OCI-M2 (cell line): ENCODE measurements at regions not wholly inside any gene's neighbourhood (a gene's known extent, or its start where the extent isn't known, plus 50 kb on each side); places are given as distances from the start of the nearest gene placed in this dataset.
A peak's percentile ranks its signal among the peaks of the same experiment; 100 is the strongest.

ENCODE experiments used
- DNase-seq: peaks from one replicate; lab custom pipeline; 2025; ENCODE audit not compliant: unreplicated experiment; lab: John Stamatoyannopoulos, UW

GRCh38 chr13:105492216-105492615, 1043.2 kb downstream of the EFNB2 start:
- DNase-seq = no peak

GRCh38 chr13:105491345-105491744, 1044.1 kb downstream of the EFNB2 start:
- DNase-seq = no peak

DNA sequence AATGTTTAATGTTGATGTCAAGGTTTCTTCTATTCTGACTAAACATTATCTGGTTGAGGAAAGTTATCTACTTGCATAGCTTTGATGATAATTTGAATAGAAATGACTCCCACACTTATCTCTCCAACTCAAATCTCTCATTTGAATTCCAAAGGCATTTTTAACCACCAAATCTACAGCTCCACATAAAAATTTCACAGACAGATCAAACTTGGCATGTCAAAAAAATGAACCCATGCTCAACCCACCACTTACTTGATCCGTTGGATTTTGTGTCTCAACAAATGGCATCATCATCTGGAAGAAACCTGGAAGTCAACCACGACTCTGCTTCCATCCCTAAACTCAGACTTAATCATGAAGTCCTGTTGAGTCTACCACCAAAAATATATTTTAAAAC, 1050.4 kb downstream of the EFNB2 start:
- DNase-seq = no peak

GRCh38 chr13:105474983-105475610, 1060.4 kb downstream of the EFNB2 start:
- no peak for DNase-seq

- DNase-seq = no peak
Observed at GRCh38 chr13:105471673-105472072, 1063.8 kb downstream of the EFNB2 start.

GRCh38 chr13:105466376-105466775, 1069.1 kb downstream of the EFNB2 start:
- no peak for DNase-seq

GRCh38 chr13:105465745-105466144, 1069.7 kb downstream of the EFNB2 start, which contains the start of gene DAOA:
DAOA (plus strand) TSS chr13:105466045.
- no peak for DNase-seq

DNA sequence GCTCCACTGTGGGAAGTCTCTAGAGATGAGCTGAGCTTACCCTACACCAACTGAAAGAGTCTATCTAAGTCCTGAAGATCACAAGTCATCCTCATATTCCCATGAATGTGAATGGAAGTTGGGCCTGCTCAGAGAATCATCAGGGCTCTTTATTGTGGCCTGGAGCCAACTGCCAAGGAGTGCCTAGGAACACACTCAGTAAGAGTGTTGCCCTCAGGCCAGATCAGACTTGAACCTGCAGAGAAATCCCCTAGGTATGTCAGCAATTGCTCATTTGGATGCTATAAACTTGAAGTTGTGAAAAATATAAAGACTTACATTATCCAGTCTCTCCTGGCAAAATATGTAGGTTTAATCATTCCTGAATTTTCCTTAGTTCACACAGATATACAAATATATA, 1070.2 kb downstream of the EFNB2 start:
- no peak for DNase-seq

DNA sequence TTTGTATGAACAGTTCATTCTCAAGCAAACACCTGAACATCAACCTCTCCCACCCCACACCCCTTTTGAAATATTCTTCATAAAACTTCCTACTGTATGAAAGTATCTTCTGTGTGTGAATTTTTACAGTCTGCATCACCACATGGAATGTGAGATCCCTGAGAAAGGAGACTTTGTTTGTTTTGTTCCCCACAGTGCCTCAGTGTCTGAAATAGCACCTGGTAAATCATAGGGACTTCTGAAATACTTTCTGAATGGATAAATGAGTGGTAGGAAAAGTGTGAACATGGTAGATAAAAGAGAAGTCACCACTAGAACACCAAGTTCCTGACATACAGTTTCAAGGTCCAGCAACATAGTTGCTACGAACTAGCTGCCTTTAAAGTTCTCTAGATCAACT, 1071.2 kb downstream of the EFNB2 start:
- no peak for DNase-seq

- DNase-seq = no peak
Observed at GRCh38 chr13:105463011-105463501, 1072.4 kb downstream of the EFNB2 start.

GRCh38 chr13:105462098-105462497, 1073.4 kb downstream of the EFNB2 start:
- DNase-seq = no peak

- no peak for DNase-seq
Observed at GRCh38 chr13:105452895-105453294, 1082.6 kb downstream of the EFNB2 start.

GRCh38 chr13:105450784-105451183, 1084.7 kb downstream of the EFNB2 start:
- no peak for DNase-seq

DNA sequence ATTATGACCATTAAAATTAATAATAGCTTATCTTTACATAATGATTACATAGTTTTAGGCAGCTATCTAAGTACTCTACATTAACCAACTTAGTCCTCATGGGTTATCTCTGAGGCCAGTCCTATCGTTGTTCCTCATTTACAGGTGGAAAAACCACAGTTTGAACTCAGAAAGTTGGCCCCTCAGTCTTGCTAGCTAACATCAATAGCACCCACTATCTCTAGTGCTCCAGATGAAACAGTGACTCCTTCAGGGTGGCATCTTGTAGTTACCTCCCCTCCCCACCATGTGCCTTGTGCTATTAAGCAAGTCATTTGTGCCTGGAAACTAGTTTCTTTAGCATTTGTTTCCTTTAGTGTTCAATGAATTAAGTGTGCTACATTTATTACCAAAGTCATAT, 1086.7 kb downstream of the EFNB2 start:
- no peak for DNase-seq

- DNase-seq = no peak
Observed at GRCh38 chr13:105446197-105446596, 1089.3 kb downstream of the EFNB2 start.

GRCh38 chr13:105445796-105446195, 1089.7 kb downstream of the EFNB2 start:
- no peak for DNase-seq

DNA sequence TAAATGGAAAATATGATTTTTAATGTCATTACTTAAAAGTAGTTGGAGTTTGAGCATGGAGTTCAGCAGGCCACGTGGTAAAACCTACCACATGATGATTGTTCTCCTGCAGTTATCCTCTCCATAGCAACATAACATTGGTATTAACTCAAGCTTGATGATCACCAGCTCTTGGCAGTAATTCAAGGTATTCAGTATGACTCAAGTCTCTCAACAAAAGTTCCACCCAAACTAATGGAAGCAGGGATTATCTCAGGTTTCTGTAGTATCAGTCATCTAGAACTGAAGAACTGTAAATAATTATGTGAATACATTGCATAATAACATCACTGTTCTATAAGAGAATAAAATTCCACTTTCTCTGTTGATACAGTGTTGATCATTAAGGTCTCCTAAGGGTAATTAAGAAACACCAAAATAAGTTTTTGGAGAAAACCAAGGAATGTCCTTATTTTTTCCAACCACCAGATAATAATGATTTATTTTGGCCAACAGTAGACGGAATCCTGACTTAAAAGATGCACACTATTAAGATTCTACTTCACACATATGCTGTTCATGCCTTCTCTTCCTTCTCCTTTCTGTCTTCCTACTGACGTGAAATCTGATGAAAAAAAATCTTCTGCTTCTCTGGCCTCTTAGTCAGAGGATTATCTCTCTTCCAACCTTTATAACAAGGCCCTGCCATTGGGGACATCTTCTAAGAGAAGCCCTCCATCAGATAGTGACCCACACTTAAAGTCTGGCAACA, 1092.3 kb downstream of the EFNB2 start:
- DNase-seq = no peak

DNA sequence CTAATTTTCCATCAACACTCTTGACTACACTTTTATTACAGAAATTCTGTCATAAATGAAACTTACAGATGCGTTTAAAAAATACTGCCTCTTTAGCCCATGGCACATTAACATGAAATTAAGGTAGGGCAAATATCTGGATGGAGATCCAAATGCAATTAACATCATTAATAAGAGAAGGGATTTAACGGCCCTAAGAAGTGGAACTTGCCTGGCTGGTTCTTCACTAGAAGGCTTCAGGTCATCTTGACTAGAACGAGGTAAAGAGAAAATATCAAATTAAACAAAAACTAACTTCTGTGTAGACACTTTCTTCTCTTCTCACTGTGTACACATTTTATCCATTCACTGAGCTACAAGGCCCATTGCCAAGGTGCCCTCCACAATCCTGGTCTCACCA, 1093.4 kb downstream of the EFNB2 start:
- no peak for DNase-seq

GRCh38 chr13:105441051-105441750, 1094.3 kb downstream of the EFNB2 start:
- no peak for DNase-seq

DNA sequence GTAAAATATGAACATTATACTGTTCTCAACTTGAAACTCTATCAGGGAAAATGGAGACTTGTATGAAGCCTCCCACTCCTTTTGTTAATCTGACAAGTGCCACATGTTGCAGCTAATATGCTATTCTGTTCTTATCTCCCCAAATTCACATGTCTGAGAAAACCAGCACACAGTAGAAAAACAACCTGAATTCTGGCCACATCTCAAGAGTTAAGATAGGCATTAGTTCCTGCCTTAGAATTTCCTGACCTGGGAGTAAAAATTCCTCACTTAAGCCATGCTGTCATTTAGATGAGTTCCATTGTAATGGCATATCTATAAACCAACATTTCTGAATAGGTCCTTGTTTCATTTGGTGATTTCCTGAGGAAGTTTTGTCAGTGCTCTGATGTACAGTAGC, 1098.5 kb downstream of the EFNB2 start:
- peak; percentile 61 for DNase-seq

GRCh38 chr13:105432438-105432837, 1103.0 kb downstream of the EFNB2 start:
- DNase-seq = no peak

- no peak for DNase-seq
Observed at GRCh38 chr13:105428811-105429210, 1106.7 kb downstream of the EFNB2 start.
